OCI-LY3 (cell line): ENCODE measurements at regions not wholly inside any gene's neighbourhood (a gene's known extent, or its start where the extent isn't known, plus 50 kb on each side); places are given as distances from the start of the nearest gene placed in this dataset.

Experiments
- H2AFZ ChIP-seq: fragments of 200-600, 300-600 bp; shearing (Covaris generic); 2 replicates; pipeline ENCODE4 v1.6.0; 2014; ENCODE audit warnings: antibody characterized with exemption, low read depth, low read length
- H3K27ac ChIP-seq: fragments of 200-600, 300-600 bp; sonication (generic); 2 replicates; pipeline ENCODE4 v1.5.1; 2014; ENCODE audit warnings: mild to moderate bottlenecking, low read length, moderate library complexity, mixed read lengths
- H3K27me3 ChIP-seq: fragments of 200-600, 300-600 bp; sonication (generic); 2 replicates; pipeline ENCODE4 v1.6.1; 2014; ENCODE audit warnings: low read depth, low read length, mixed read lengths
- H3K36me3 ChIP-seq: fragments of 200-600, 300-600 bp; sonication (generic); replicated peaks from 2 replicates; pipeline ENCODE3; 2014; ENCODE audit warnings: low read depth, low read length, mixed read lengths
- H3K4me1 ChIP-seq: fragments of 300-600, 200-600 bp; sonication (generic); 2 replicates; pipeline ENCODE4 v1.6.1; 2014; ENCODE audit warnings: low read length, mixed read lengths
- H3K4me2 ChIP-seq: fragments of 200-600, 300-600 bp; sonication (generic); 2 replicates; pipeline ENCODE4 v1.6.1; 2014; ENCODE audit warnings: low read length, mixed read lengths
- H3K4me3 ChIP-seq: fragments of 300-600, 200-600 bp; sonication (generic); 2 replicates; pipeline ENCODE4 v1.5.1; 2014; ENCODE audit warnings: antibody characterized with exemption, mild to moderate bottlenecking, low read length, moderate library complexity
- H3K79me2 ChIP-seq: fragments of 300-600, 200-600 bp; shearing (Covaris generic); 2 replicates; pipeline ENCODE4 v1.6.1; 2014; ENCODE audit warnings: mild to moderate bottlenecking, low read length, mixed read lengths
- H3K9ac ChIP-seq: fragments of 300-600, 200-600 bp; shearing (Covaris generic); 2 replicates; pipeline ENCODE4 v1.6.0; 2014; ENCODE audit warnings: mild to moderate bottlenecking, low read length, moderate library complexity
- H3K9me3 ChIP-seq: fragments of 200-600, 300-600 bp; shearing (Covaris generic); 2 replicates; pipeline ENCODE4 v1.6.1; 2014; ENCODE audit warnings: low read length, mixed read lengths; ENCODE audit not compliant: insufficient read depth
- H4K20me1 ChIP-seq: fragments of 200-600, 300-600 bp; sonication (generic); 2 replicates; pipeline ENCODE4 v1.6.1; 2016; ENCODE audit warnings: low read length, mixed read lengths; ENCODE audit not compliant: insufficient read depth
- EZH2phosphoT487 ChIP-seq: fragments of 200-600 bp; shearing (Covaris generic); IDR thresholded peaks from 2 replicates; pipeline ENCODE4 v1.6.1; 2018; ENCODE audit warnings: antibody characterized with exemption, mixed run types, low read depth
- TF ChIP-seq, protein P1 (sequence below): fragments of 200-600, 300-600 bp; sonication (generic); IDR thresholded peaks from 2 replicates; pipeline ENCODE4 v1.5.1; 2014; ENCODE audit warnings: antibody characterized with exemption, low read length, low read depth

- H4K20me1 ChIP-seq: no peaks in the 10 kb centered on the region
- no peak overlapping the region for H3K9ac ChIP-seq
- H3K4me3 ChIP-seq: no peak overlapping the region
- no peak for TF ChIP-seq EZH2phosphoT487
- TF ChIP-seq, protein P1, sequence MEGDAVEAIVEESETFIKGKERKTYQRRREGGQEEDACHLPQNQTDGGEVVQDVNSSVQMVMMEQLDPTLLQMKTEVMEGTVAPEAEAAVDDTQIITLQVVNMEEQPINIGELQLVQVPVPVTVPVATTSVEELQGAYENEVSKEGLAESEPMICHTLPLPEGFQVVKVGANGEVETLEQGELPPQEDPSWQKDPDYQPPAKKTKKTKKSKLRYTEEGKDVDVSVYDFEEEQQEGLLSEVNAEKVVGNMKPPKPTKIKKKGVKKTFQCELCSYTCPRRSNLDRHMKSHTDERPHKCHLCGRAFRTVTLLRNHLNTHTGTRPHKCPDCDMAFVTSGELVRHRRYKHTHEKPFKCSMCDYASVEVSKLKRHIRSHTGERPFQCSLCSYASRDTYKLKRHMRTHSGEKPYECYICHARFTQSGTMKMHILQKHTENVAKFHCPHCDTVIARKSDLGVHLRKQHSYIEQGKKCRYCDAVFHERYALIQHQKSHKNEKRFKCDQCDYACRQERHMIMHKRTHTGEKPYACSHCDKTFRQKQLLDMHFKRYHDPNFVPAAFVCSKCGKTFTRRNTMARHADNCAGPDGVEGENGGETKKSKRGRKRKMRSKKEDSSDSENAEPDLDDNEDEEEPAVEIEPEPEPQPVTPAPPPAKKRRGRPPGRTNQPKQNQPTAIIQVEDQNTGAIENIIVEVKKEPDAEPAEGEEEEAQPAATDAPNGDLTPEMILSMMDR: no peak
- no peaks in the 10 kb centered on the region for H3K79me2 ChIP-seq
- H3K27ac ChIP-seq: no peak overlapping the region
- no peaks in the 10 kb centered on the region for H3K9me3 ChIP-seq
- H3K36me3 ChIP-seq: no peaks in the 10 kb centered on the region
- H3K4me2 ChIP-seq: no peak overlapping the region
- H3K27me3 ChIP-seq: no peaks in the 10 kb centered on the region
- no peak overlapping the region for H2AFZ ChIP-seq
- H3K4me1 ChIP-seq: no peaks in the 10 kb centered on the region
Measured at GRCh38 chr3:99250821-99251355, 349.4 kb upstream of the DCBLD2 start.

- H3K9ac ChIP-seq: no peak overlapping the region
- no peak overlapping the region for H3K4me2 ChIP-seq
- no peak overlapping the region for H2AFZ ChIP-seq
- H3K4me3 ChIP-seq: no peak overlapping the region
- H3K27me3 ChIP-seq: no peaks in the 10 kb centered on the region
- no peak overlapping the region for H3K27ac ChIP-seq
- no peak for TF ChIP-seq EZH2phosphoT487
- TF ChIP-seq, protein P1: no peak
- H4K20me1 ChIP-seq: no peaks in the 10 kb centered on the region
- H3K79me2 ChIP-seq: no peaks in the 10 kb centered on the region
- H3K36me3 ChIP-seq: no peaks in the 10 kb centered on the region
- H3K9me3 ChIP-seq: no peaks in the 10 kb centered on the region
- H3K4me1 ChIP-seq: no peaks in the 10 kb centered on the region
Measured at GRCh38 chr3:99250272-99250671, 348.8 kb upstream of the DCBLD2 start.

- Histone ChIP-seq H3K9me3 (no peaks in the 10 kb centered on the region), H3K4me2 (no peak overlapping the region), H2AFZ (no peak overlapping the region), H3K4me1 (no peaks in the 10 kb centered on the region), H3K9ac (no peak overlapping the region), H3K4me3 (no peak overlapping the region), H3K36me3 (no peaks in the 10 kb centered on the region), H4K20me1 (no peaks in the 10 kb centered on the region), H3K27ac (no peak overlapping the region), H3K27me3 (no peaks in the 10 kb centered on the region), H3K79me2 (no peaks in the 10 kb centered on the region)
- TF ChIP-seq, protein P1: no peak
- no peak for TF ChIP-seq EZH2phosphoT487
Measured at GRCh38 chr3:99249627-99250026, 348.1 kb upstream of the DCBLD2 start.

- H3K4me2 ChIP-seq: no peak overlapping the region
- H3K27me3 ChIP-seq: no peaks in the 10 kb centered on the region
- H3K79me2 ChIP-seq: no peaks in the 10 kb centered on the region
- H3K27ac ChIP-seq: no peak overlapping the region
- no peak overlapping the region for H3K9ac ChIP-seq
- no peak overlapping the region for H2AFZ ChIP-seq
- H3K9me3 ChIP-seq: no peaks in the 10 kb centered on the region
- H3K4me3 ChIP-seq: no peak overlapping the region
- TF ChIP-seq EZH2phosphoT487: no peak
- TF ChIP-seq, protein P1: no peak
- H4K20me1 ChIP-seq: no peaks in the 10 kb centered on the region
- no peaks in the 10 kb centered on the region for H3K4me1 ChIP-seq
- H3K36me3 ChIP-seq: no peaks in the 10 kb centered on the region
Measured at GRCh38 chr3:99248913-99249312, 347.4 kb upstream of the DCBLD2 start.
